CD14-positive monocyte (primary cell): ENCODE measurements at regions not wholly inside any gene's neighbourhood (a gene's known extent, or its start where the extent isn't known, plus 50 kb on each side); places are given as distances from the start of the nearest gene placed in this dataset.

ENCODE experiments used
- DNase-seq, 3 donors: peaks; one replicate each; pipeline ENCODE4 v3.0.0-alpha.2; 2011 to 2022
- H2AFZ ChIP-seq: 2 replicates; pipeline ENCODE4 v1.6.0; 2012; ENCODE audit warnings: mild to moderate bottlenecking, low read depth, low read length, inconsistent platforms; ENCODE audit not compliant: insufficient read depth, poor library complexity, severe bottlenecking
- H3K27ac ChIP-seq, 2 donors: 1 replicate in 1 of 2; 2 replicates in 1 of 2; pipeline ENCODE4 v1.5.1; 2012 to 2013; ENCODE audit warnings: low read length in 2 of 2, control low read depth in 1 of 2, inconsistent platforms in 1 of 2, low read depth in 1 of 2, mild to moderate bottlenecking in 1 of 2
- H3K27me3 ChIP-seq, 2 donors: one replicate each; pipeline versions ENCODE4 v1.6.0 to v1.6.1; 2011 to 2013; ENCODE audit warnings: low read length in 2 of 2; ENCODE audit not compliant: control insufficient read depth in 2 of 2, insufficient read depth in 2 of 2
- H3K36me3 ChIP-seq, 2 donors: replicated peaks in 1 of 2; 1 replicate in 1 of 2; 2 replicates in 1 of 2; pipeline versions ENCODE4 v1.5.1 to v1.6.1; 2012 to 2013; ENCODE audit warnings: low read length in 2 of 2, control low read depth in 1 of 2, inconsistent platforms in 1 of 2, mild to moderate bottlenecking in 1 of 2; ENCODE audit not compliant: insufficient read depth in 2 of 2, control insufficient read depth in 1 of 2
- H3K4me1 ChIP-seq, 2 donors: 1 replicate in 1 of 2; 2 replicates in 1 of 2; pipeline versions ENCODE4 v1.5.1 to v1.6.1; 2012 to 2013; ENCODE audit warnings: low read length in 2 of 2, control low read depth in 1 of 2, inconsistent platforms in 1 of 2, mild to moderate bottlenecking in 1 of 2, moderate library complexity in 1 of 2; ENCODE audit not compliant: insufficient read depth in 2 of 2, control insufficient read depth in 1 of 2
- H3K4me2 ChIP-seq: replicated peaks from 2 replicates; pipeline ENCODE3; 2012; ENCODE audit warnings: low read length, moderate library complexity, mild to moderate bottlenecking; ENCODE audit not compliant: poor library complexity, severe bottlenecking; ENCODE audit errors: extremely low read depth
- H3K4me3 ChIP-seq, 3 experiments: fragments of 200-600 bp in 1 of 3; sonication (generic) in 1 of 3; replicated peaks in 1 of 3; 1 replicate in 2 of 3; 2 replicates in 1 of 3; pipeline ENCODE4 v1.5.1; 2011 to 2013; ENCODE audit warnings: low read length in 3 of 3, mild to moderate bottlenecking in 3 of 3, control low read depth in 2 of 3, low read depth in 2 of 3, inconsistent platforms in 1 of 3, moderate library complexity in 1 of 3
- H3K79me2 ChIP-seq: 2 replicates; pipeline ENCODE4 v1.6.0; 2012; ENCODE audit warnings: mild to moderate bottlenecking, control low read depth, inconsistent platforms, low read length, moderate library complexity; ENCODE audit not compliant: insufficient read depth
- H3K9ac ChIP-seq: 2 replicates; pipeline ENCODE4 v1.6.0; 2017; ENCODE audit warnings: low read length, mild to moderate bottlenecking; ENCODE audit not compliant: insufficient read depth, poor library complexity, severe bottlenecking
- H3K9me3 ChIP-seq, 2 donors: replicated peaks in 1 of 2; 1 replicate in 1 of 2; 2 replicates in 1 of 2; pipeline versions ENCODE4 v1.5.1 to v1.6.1; 2012 to 2013; ENCODE audit warnings: low read length in 2 of 2, control low read depth in 1 of 2; ENCODE audit not compliant: control insufficient read depth in 1 of 2, insufficient read depth in 1 of 2
- H4K20me1 ChIP-seq: 2 replicates; pipeline ENCODE4 v1.6.0; 2012; ENCODE audit warnings: mild to moderate bottlenecking, low read length, control low read depth, moderate library complexity; ENCODE audit not compliant: insufficient read depth
- H3K27ac Mint-ChIP-seq, 7 donors: one replicate each; pipeline ENCODE4 v1.8.0; 2020; ENCODE audit warnings: mild to moderate bottlenecking in 7 of 7, mixed read lengths in 7 of 7, moderate library complexity in 6 of 7, inconsistent platforms in 2 of 7
- H3K27me3 Mint-ChIP-seq, 3 donors: one replicate each; pipeline ENCODE4 v1.8.0; 2021 to 2022; ENCODE audit warnings: low read depth in 3 of 3, mild to moderate bottlenecking in 3 of 3, mixed read lengths in 3 of 3, moderate library complexity in 3 of 3, inconsistent platforms in 1 of 3
- H3K36me3 Mint-ChIP-seq, 2 donors: one replicate each; pipeline ENCODE4 v1.8.0; 2020; ENCODE audit warnings: mixed read lengths in 2 of 2, inconsistent platforms in 1 of 2, mild to moderate bottlenecking in 1 of 2
- H3K4me1 Mint-ChIP-seq: one replicate; pipeline ENCODE4 v1.8.0; 2020; ENCODE audit warnings: mild to moderate bottlenecking, mixed read lengths
- H3K4me3 Mint-ChIP-seq, 2 donors: one replicate each; pipeline ENCODE4 v1.8.0; 2020; ENCODE audit warnings: mild to moderate bottlenecking in 2 of 2, mixed read lengths in 2 of 2, moderate library complexity in 1 of 2
- H3K9me3 Mint-ChIP-seq, 7 donors: one replicate each; pipeline ENCODE4 v1.8.0; 2020 to 2022; ENCODE audit warnings: mixed read lengths in 7 of 7, mild to moderate bottlenecking in 6 of 7, moderate library complexity in 6 of 7, inconsistent platforms in 2 of 7
- CTCF ChIP-seq: fragments of 200-600 bp; IDR thresholded peaks from one replicate; pipeline ENCODE4 v1.8.0; 2022; ENCODE audit warnings: antibody characterized with exemption, mild to moderate bottlenecking
- WGBS: methylation state at CpG from one replicate; pipeline ENCODE4 v1.1.5; 2013; ENCODE audit warnings: missing lambda C conversion rate; ENCODE audit not compliant: insufficient coverage; 5-methylcytosine and 5-hydroxymethylcytosine counted together
- intact Hi-C, 2 donors: fragments of 100-400 bp; cut with micrococcal nuclease; formaldehyde crosslinking; loops; one replicate each; pipeline versions ENCODE4 v1.15.0 to v1.15.1; 2023

GRCh38 chr5:12743582-12743981 lies 839.3 kb upstream of the CTNND2 start:
- no peaks in the 10 kb centered on the region for H3K27me3 ChIP-seq
- Mint-ChIP-seq H3K4me3 (no peak overlapping the region), H3K4me1 (no peaks in the 10 kb centered on the region), H3K9me3 (peaks cover 2 to 12% (median 6%) of the 10 kb centered on the region in 7 donors), H3K27me3 (no peaks in the 10 kb centered on the region), H3K27ac (no peak overlapping the region), H3K36me3 (no peaks in the 10 kb centered on the region)
- H3K9ac ChIP-seq, result no peak overlapping the region
- H3K4me1 ChIP-seq, result no peaks in the 10 kb centered on the region
- DNase-seq, result no peak
- intact Hi-C loops, result no loop called here
- H2AFZ ChIP-seq, result no peak overlapping the region
- 92% methylated on average over 6 of the region's 9 CpGs for WGBS
- H3K36me3 ChIP-seq, result no peaks in the 10 kb centered on the region
- H4K20me1 ChIP-seq, result no peaks in the 10 kb centered on the region
- no peak overlapping the region for H3K27ac ChIP-seq
- no peak overlapping the region for H3K4me2 ChIP-seq
- TF ChIP-seq CTCF, result no peak
- no peak overlapping the region for H3K4me3 ChIP-seq
- H3K9me3 ChIP-seq, result peaks cover 6 to 14% of the 10 kb centered on the region in 2 donors
- H3K79me2 ChIP-seq, result no peaks in the 10 kb centered on the region

GRCh38 chr5:12730354-12730753 lies 826.1 kb upstream of the CTNND2 start:
- H2AFZ ChIP-seq, result no peak overlapping the region
- peaks cover 2 to 16% (median 6%) of the 10 kb centered on the region in 7 donors for H3K9me3 Mint-ChIP-seq
- no peaks in the 10 kb centered on the region for H3K27me3 ChIP-seq
- H3K4me3 ChIP-seq, result no peak overlapping the region
- H3K27ac Mint-ChIP-seq, result no peak overlapping the region
- no peaks in the 10 kb centered on the region for H3K4me1 ChIP-seq
- no peaks in the 10 kb centered on the region for H3K36me3 ChIP-seq
- 100% methylated on average over 1 of the region's 1 CpG for WGBS
- no peak overlapping the region for H3K4me3 Mint-ChIP-seq
- no peak overlapping the region for H3K27ac ChIP-seq
- peaks cover 12 to 26% of the 10 kb centered on the region in 2 donors for H3K9me3 ChIP-seq
- no peaks in the 10 kb centered on the region for H3K79me2 ChIP-seq
- no peaks in the 10 kb centered on the region for H3K4me1 Mint-ChIP-seq
- H3K27me3 Mint-ChIP-seq, result no peaks in the 10 kb centered on the region
- no peaks in the 10 kb centered on the region for H3K36me3 Mint-ChIP-seq
- H3K4me2 ChIP-seq, result no peak overlapping the region
- H4K20me1 ChIP-seq, result no peaks in the 10 kb centered on the region
- DNase-seq, result no peak
- H3K9ac ChIP-seq, result no peak overlapping the region
- intact Hi-C loops, result no loop called here
- no peak for TF ChIP-seq CTCF
